ENCODE measurements at regions not wholly inside any gene's neighbourhood (a gene's known extent, or its start where the extent isn't known, plus 50 kb on each side); places are given as distances from the start of the nearest gene placed in this dataset.

- in situ Hi-C loops (cut with MboI; ENCODE audit: low pct_ligation_motif_present in 1 of 4, low pct_unique_long_range_greater_than_20kb in 1 of 4, low sequenced_read_pairs in 3 of 4) (no loop called here), intact Hi-C loops (cut with DNase I; ENCODE audit: low total_unique reads) (no loop called here)
- Histone ChIP-seq H3K4me1 (no peaks in the 10 kb centered on the region), H3K4me3 (no peak overlapping the region), H3K27ac (no peak overlapping the region), H3K36me3 (no peaks in the 10 kb centered on the region), H3K9me3 (no peaks in the 10 kb centered on the region), H3K27me3 (no peaks in the 10 kb centered on the region)
- DNase-seq = no peak
- whole genome bisulfite sequencing, 2 donors (ENCODE audit: low coverage in 1 of 2) = 60 to 72% methylated on average over 1 to 4 of the region's 4 CpGs
- TF ChIP-seq POLR2A (IDR thresholded peaks at IDR 0.05) = no peak
- TF ChIP-seq EP300 (IDR thresholded peaks at IDR 0.05; ENCODE audit: low read depth) = no peak
- no peak for TF ChIP-seq POLR2AphosphoS5 (IDR thresholded peaks at IDR 0.05)
- no peak for TF ChIP-seq CTCF (IDR thresholded peaks at IDR 0.05)
Observed at GRCh38 chr15:93852761-93853160, 378.6 kb upstream of the MCTP2 start.

- 24 to 56% methylated on average over 1 of the region's 1 CpG for WGBS, 2 donors (ENCODE audit: low coverage in 1 of 2)
- H3K9me3 ChIP-seq = no peaks in the 10 kb centered on the region
Observed at GRCh38 chr15:93848490-93848889, 382.9 kb upstream of the MCTP2 start.

GRCh38 chr15:93848076-93848475 is 383.3 kb upstream of the MCTP2 start:
- Histone ChIP-seq H3K36me3 (no peaks in the 10 kb centered on the region), H3K27me3 (no peaks in the 10 kb centered on the region), H3K4me3 (no peak overlapping the region), H3K27ac (no peak overlapping the region), H3K9me3 (no peaks in the 10 kb centered on the region), H3K4me1 (no peaks in the 10 kb centered on the region)
- WGBS, 2 donors (ENCODE audit: low coverage in 1 of 2) = 51 to 87% methylated on average over 3 of the region's 3 CpGs
- no peak for TF ChIP-seq EP300 (IDR thresholded peaks at IDR 0.05; ENCODE audit: low read depth)
- no peak for TF ChIP-seq POLR2AphosphoS5 (IDR thresholded peaks at IDR 0.05)
- TF ChIP-seq POLR2A (IDR thresholded peaks at IDR 0.05) = no peak
- TF ChIP-seq CTCF (IDR thresholded peaks at IDR 0.05) = no peak
- intact Hi-C loops (cut with DNase I; ENCODE audit: low total_unique reads) (no loop called here), in situ Hi-C loops (cut with MboI; ENCODE audit: low pct_ligation_motif_present in 1 of 4, low pct_unique_long_range_greater_than_20kb in 1 of 4, low sequenced_read_pairs in 3 of 4) (no loop called here)
- DNase-seq = no peak

More at GRCh38 chr15:93848490-93848889, 382.9 kb upstream of the MCTP2 start:
- Histone ChIP-seq H3K36me3 (no peaks in the 10 kb centered on the region), H3K4me1 (no peaks in the 10 kb centered on the region), H3K27me3 (no peaks in the 10 kb centered on the region), H3K27ac (no peak overlapping the region), H3K4me3 (no peak overlapping the region)
- DNase-seq = no peak
- in situ Hi-C loops (cut with MboI; ENCODE audit: low pct_ligation_motif_present in 1 of 4, low pct_unique_long_range_greater_than_20kb in 1 of 4, low sequenced_read_pairs in 3 of 4) (no loop called here), intact Hi-C loops (cut with DNase I; ENCODE audit: low total_unique reads) (no loop called here)
- TF ChIP-seq CTCF (IDR thresholded peaks at IDR 0.05) (no peak), POLR2AphosphoS5 (IDR thresholded peaks at IDR 0.05) (no peak), EP300 (IDR thresholded peaks at IDR 0.05; ENCODE audit: low read depth) (no peak), POLR2A (IDR thresholded peaks at IDR 0.05) (no peak)

- in situ Hi-C loops (cut with MboI; ENCODE audit: low pct_ligation_motif_present in 1 of 4, low pct_unique_long_range_greater_than_20kb in 1 of 4, low sequenced_read_pairs in 3 of 4) (no loop called here), intact Hi-C loops (cut with DNase I; ENCODE audit: low total_unique reads) (no loop called here)
- no peaks in the 10 kb centered on the region for H3K36me3 ChIP-seq
- no peak for DNase-seq
- WGBS, 2 donors (ENCODE audit: low coverage in 1 of 2) = 63 to 81% methylated on average over 6 to 9 of the region's 9 CpGs
- no peaks in the 10 kb centered on the region for H3K4me1 ChIP-seq
- no peaks in the 10 kb centered on the region for H3K27me3 ChIP-seq
- no peak overlapping the region for H3K4me3 ChIP-seq
- TF ChIP-seq CTCF (IDR thresholded peaks at IDR 0.05) = no peak
- H3K27ac ChIP-seq = no peak overlapping the region
- no peaks in the 10 kb centered on the region for H3K9me3 ChIP-seq
Observed at GRCh38 chr15:93846148-93846547, 385.2 kb upstream of the MCTP2 start.
